ENCODE measurements at regions not wholly inside any gene's neighbourhood (a gene's known extent, or its start where the extent isn't known, plus 50 kb on each side); places are given as distances from the start of the nearest gene placed in this dataset.
"Not testable (repeated sequence)": the region's sequence is repeated elsewhere in the genome, so short reads cannot be mapped to it uniquely, and the experiment has no call there.

GRCh38 chr3:78314327-78314726 is 1274.4 kb downstream of the ROBO2 start:
- Mint-ChIP-seq H3K9me3 (peaks cover 6 to 15% of the 10 kb centered on the region in 2 donors), H3K27ac (no peak overlapping the region), H3K36me3 (peaks cover 0 to 7% of the 10 kb centered on the region in 2 donors)
- ATAC-seq (no peak), DNase-seq (ENCODE audit: low spot score in 2 of 2) (no peak)

DNA sequence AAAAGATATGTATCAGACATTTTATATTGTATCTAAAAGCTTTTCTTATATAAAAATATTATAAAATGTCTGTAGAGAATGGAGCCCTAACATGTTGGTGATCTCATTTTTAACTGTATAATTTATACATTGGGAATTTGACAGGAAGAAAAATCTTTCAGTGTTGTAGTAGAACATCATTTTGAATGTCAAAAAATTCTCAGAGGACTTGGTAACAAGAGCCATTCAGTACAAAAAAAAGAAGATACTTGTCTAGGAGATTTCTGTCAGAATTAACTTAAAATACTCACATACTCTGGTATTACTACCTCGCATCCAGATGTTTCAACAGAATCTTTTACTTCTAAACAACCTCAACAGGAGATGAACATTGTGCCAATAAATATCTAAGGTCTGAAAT is 1277.9 kb downstream of the ROBO2 start:
- peaks cover 0 to 7% of the 10 kb centered on the region in 2 donors for H3K9me3 Mint-ChIP-seq
- ATAC-seq (no peak), DNase-seq (ENCODE audit: low spot score in 2 of 2) (no peak)
- H3K27ac Mint-ChIP-seq, result no peak overlapping the region
- H3K36me3 Mint-ChIP-seq, result no peaks in the 10 kb centered on the region

DNA sequence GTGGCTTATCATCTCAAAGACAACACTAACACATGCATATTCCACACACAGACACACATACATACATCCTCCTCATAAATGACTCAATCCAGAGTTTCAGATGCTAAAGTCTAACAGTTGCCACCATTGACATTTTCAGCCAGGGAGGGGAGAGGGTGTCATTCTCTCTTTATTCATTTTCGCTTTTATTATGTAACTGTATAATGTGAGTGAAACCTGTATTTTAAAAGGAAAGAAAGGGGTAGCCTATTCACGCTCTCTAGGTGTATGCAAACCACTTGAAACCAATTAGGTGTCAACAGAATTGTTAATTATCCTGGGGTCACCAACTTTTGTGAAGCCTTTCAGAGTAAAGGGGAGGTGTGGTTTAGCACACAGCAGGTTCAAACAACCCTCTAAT is 1282.9 kb downstream of the ROBO2 start:
- H3K9me3 Mint-ChIP-seq, result peaks cover 30 to 34% of the 10 kb centered on the region in 2 donors
- H3K36me3 Mint-ChIP-seq, result peaks cover 0 to 15% of the 10 kb centered on the region in 2 donors
- DNase-seq (ENCODE audit: low spot score in 2 of 2) (no peak), ATAC-seq (no peak)
- no peak overlapping the region for H3K27ac Mint-ChIP-seq

DNA sequence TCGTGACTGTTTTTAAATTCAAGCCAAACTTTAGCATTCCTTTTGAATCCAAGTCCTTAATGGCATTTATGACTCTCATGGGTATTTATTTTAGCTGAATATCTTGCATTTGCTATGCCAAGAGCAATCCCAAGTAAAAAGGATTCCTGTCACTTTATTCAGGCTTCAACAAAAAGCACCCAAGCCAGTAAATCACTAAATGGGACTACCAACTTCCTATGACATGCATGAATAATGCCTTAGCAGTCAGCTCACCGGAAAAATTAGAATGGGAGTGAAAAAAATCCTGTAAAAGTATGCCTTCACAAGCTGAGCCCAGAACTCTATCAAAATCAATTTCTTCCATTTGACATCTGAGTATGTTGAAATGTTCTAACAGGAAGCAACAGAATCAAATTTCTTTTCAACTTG is 1297.9 kb downstream of the ROBO2 start:
- H3K36me3 Mint-ChIP-seq, result no peaks in the 10 kb centered on the region
- ATAC-seq (no peak), DNase-seq (ENCODE audit: low spot score in 2 of 2) (no peak)
- no peak overlapping the region for H3K27ac Mint-ChIP-seq
- peaks cover 5 to 11% of the 10 kb centered on the region in 2 donors for H3K9me3 Mint-ChIP-seq

DNA sequence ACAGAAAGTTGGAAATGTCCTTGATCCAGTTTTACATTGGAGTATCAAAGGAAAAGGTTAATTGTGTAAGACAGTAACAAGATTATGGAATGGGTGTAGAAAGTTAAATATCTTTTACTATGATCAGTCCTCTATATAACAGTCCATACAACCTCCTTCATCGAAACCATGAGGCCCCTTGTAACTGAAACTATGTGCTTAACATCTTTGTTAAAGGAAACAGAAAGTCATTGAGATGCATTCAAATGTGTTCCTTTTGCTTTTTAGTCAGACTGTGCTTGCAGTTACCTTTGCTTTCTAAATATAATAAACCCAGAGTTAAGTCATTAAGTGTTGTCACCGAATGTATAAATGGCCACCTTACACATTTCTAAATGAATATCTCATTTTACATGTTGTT is 1298.5 kb downstream of the ROBO2 start:
- ATAC-seq, result no peak
- DNase-seq (ENCODE audit: low spot score in 2 of 2), result no peak
- no peaks in the 10 kb centered on the region for H3K36me3 Mint-ChIP-seq
- H3K27ac Mint-ChIP-seq, result no peak overlapping the region
- H3K9me3 Mint-ChIP-seq, result peaks cover 5 to 11% of the 10 kb centered on the region in 2 donors

DNA sequence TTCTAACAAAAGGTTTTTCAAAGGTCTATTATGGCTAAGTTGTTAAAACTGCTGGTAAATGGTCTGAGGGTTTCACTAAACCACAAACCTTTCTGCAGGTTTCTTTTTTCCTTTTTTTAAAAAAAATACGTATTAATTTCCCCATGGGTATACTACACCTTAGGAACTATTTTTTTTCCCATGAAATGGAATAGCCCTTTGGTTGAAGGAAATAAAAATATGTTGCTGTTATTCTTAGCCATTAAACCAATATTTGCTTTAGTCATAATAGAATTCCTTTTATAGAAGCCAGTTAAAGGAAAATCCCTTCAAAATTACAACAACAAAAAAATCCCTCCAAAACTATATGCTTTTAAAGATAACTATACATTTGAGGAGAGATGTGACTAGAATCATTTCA is 1303.3 kb downstream of the ROBO2 start:
- Mint-ChIP-seq H3K27ac (no peak overlapping the region), H3K36me3 (no peaks in the 10 kb centered on the region), H3K9me3 (peaks cover 5 to 12% of the 10 kb centered on the region in 2 donors)
- DNase-seq (ENCODE audit: low spot score in 2 of 2), result no peak
- ATAC-seq, result no peak

DNA sequence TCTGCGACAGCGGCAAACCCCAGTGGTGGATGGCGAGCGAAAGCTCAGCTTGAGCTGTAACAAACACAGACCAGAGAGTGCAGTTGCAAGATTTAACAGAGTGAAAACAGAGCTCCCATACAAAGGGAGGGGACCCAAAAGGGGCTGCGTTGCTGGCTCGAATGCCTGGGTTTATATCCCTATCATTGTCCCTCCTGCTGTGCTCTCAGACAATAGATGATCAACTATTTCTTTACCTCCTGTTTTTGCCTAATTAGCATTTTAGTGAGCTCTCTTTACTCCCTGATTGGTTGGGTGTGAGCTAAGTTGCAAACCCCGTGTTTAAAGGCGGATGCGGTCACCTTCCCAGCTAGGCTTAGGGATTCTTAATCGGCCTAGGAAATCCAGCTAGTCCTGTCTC is 1304.4 kb downstream of the ROBO2 start:
- H3K9me3 Mint-ChIP-seq, result peaks cover 5 to 12% of the 10 kb centered on the region in 2 donors
- ATAC-seq; H3K27ac Mint-ChIP-seq; DNase-seq (ENCODE audit: low spot score in 2 of 2); H3K36me3 Mint-ChIP-seq: not testable (repeated sequence)

- no peak for ATAC-seq
- Mint-ChIP-seq H3K9me3 (peaks cover 9 to 16% of the 10 kb centered on the region in 2 donors), H3K36me3 (no peaks in the 10 kb centered on the region), H3K27ac (no peak overlapping the region)
- no peak for DNase-seq (ENCODE audit: low spot score in 2 of 2)
These were observed 1305.0 kb downstream of the ROBO2 start for GRCh38 chr3:78344918-78345317.

- ATAC-seq (no peak), DNase-seq (ENCODE audit: low spot score in 2 of 2) (no peak)
- Mint-ChIP-seq H3K36me3 (no peaks in the 10 kb centered on the region), H3K27ac (no peak overlapping the region), H3K9me3 (peaks cover 16 to 19% of the 10 kb centered on the region in 2 donors)
These were observed 1307.3 kb downstream of the ROBO2 start for GRCh38 chr3:78347176-78347575.

DNA sequence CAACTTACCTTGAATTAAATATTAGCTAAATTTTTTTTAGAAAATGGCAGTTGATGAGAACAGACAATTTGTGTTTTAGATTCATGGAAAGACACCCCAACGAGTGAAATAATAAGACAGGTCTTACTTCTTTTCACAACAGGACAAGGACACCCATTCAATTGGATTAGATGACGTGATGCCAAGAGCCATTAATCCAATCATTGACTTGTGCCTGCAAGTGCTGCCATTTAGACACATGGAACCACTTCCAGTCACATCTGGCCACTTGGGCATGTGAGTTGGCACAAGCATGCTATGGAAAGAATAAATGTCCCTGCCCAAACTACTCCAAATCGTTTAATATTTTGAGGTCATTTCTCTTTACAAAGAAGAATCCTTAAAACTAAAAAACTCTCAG is 1308.8 kb downstream of the ROBO2 start:
- ATAC-seq (no peak), DNase-seq (ENCODE audit: low spot score in 2 of 2) (no peak)
- H3K36me3 Mint-ChIP-seq, result no peaks in the 10 kb centered on the region
- H3K9me3 Mint-ChIP-seq, result peaks cover 16 to 21% of the 10 kb centered on the region in 2 donors
- H3K27ac Mint-ChIP-seq, result no peak overlapping the region

DNA sequence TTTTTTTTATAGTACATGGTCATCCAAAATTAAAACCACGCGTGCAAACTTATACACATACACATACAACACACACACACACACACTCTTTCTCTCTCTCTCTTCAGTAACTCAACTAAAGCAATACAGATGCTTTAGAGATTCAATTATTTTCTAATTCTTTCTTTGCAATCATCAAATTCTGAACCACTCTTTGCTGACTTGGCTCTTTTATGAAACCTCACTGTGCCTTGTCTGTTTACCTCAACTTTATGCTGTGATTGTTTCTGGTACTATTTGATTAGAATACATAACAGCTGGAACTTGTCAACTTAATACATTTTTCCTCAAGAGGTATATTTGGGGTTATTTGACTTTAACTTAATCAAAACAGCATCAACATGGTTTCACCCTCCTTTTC is 1309.7 kb downstream of the ROBO2 start:
- H3K27ac Mint-ChIP-seq, result no peak overlapping the region
- H3K36me3 Mint-ChIP-seq, result no peaks in the 10 kb centered on the region
- DNase-seq (ENCODE audit: low spot score in 2 of 2) (no peak), ATAC-seq (no peak)
- peaks cover 12 to 16% of the 10 kb centered on the region in 2 donors for H3K9me3 Mint-ChIP-seq

GRCh38 chr3:78351334-78351733 is 1311.4 kb downstream of the ROBO2 start:
- H3K27ac Mint-ChIP-seq, result no peak overlapping the region
- no peaks in the 10 kb centered on the region for H3K36me3 Mint-ChIP-seq
- no peak for ATAC-seq
- peaks cover 14 to 16% of the 10 kb centered on the region in 2 donors for H3K9me3 Mint-ChIP-seq
- no peak for DNase-seq (ENCODE audit: low spot score in 2 of 2)

- no peak for DNase-seq (ENCODE audit: low spot score in 2 of 2)
- no peak for ATAC-seq
- Mint-ChIP-seq H3K9me3 (peaks cover 12 to 16% of the 10 kb centered on the region in 2 donors), H3K36me3 (no peaks in the 10 kb centered on the region), H3K27ac (no peak overlapping the region)
These were observed 1313.3 kb downstream of the ROBO2 start for GRCh38 chr3:78353231-78353630.

DNA sequence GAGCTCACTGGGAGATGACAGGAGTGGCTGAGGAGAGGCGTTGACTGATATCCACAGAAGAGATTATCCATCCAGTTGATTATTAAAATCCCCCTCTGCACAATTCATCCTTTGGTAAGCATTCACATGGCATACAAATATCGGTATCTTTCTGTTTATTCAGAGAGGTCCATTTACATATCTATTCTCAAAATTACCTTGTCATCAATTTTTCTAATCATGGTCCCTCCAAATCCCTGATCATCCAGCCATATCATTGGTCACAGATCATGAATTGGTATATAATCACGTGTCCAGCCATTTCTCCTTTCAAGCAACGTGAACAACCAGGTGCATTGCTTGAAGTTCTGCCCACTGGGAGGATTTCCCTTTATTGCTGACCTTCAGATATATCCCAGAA is 1321.0 kb downstream of the ROBO2 start:
- H3K36me3 Mint-ChIP-seq, result no peaks in the 10 kb centered on the region
- ATAC-seq, result no peak

GRCh38 chr3:78368636-78369345 is 1328.9 kb downstream of the ROBO2 start:
- Mint-ChIP-seq H3K9me3 (peaks cover 18 to 21% of the 10 kb centered on the region in 2 donors), H3K27ac (no peak overlapping the region), H3K36me3 (no peaks in the 10 kb centered on the region)
- DNase-seq (ENCODE audit: low spot score in 2 of 2) (no peak), ATAC-seq (no peak)

More for the DNA sequence above, 1321.0 kb downstream of the ROBO2 start:
- H3K9me3 Mint-ChIP-seq, result peaks cover 19 to 34% of the 10 kb centered on the region in 2 donors
- no peak overlapping the region for H3K27ac Mint-ChIP-seq
- DNase-seq (ENCODE audit: low spot score in 2 of 2), result no peak

DNA sequence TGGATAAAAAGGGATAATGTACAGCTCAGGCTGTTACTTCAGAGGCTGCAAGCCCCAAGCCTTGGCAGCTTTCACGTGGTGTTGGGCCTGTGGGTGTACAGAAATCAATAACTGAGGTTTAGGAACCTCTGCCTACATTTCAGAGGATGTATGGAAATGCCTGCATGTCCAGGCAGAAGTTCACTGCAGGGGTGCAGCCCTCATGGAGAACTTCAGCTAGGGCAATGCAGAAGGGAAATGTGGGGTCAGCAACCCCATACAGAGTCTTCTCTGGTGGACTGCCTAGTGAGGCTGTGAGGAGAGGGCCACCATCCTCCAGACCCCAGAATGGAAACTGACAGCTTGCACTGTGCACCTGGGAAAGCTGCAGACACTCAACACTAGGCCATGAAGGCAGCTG is 1350.3 kb downstream of the ROBO2 start:
- H3K27ac Mint-ChIP-seq, result no peak overlapping the region
- DNase-seq (ENCODE audit: low spot score in 2 of 2) (no peak), ATAC-seq (no peak)
- H3K36me3 Mint-ChIP-seq, result peaks cover 0 to 7% of the 10 kb centered on the region in 2 donors
- peaks cover 35 to 39% of the 10 kb centered on the region in 2 donors for H3K9me3 Mint-ChIP-seq

DNA sequence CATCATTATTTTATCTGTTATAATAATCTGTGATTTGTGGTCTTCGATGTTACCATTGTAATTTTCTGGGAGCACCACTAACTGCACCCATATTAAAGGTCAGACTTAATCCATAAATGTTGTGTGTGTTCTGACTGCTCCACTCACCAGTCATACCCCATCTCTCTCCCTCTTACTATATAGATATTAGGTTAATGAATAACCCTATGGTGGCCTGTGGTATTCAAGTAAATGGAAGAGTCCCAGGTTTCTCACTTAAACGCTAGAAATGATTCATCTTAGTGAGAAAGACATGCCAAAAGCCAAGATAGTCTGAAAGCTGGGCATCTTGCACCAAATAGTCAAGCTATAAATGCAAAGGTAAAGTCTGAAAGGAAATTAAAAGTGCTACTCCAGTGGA is 1358.5 kb downstream of the ROBO2 start:
- Mint-ChIP-seq H3K27ac (no peak overlapping the region), H3K9me3 (peaks cover 20 to 37% of the 10 kb centered on the region in 2 donors), H3K36me3 (no peaks in the 10 kb centered on the region)
- DNase-seq (ENCODE audit: low spot score in 2 of 2) (no peak), ATAC-seq (no peak)

- Mint-ChIP-seq H3K27ac (no peak overlapping the region), H3K9me3 (peaks cover 8 to 16% of the 10 kb centered on the region in 2 donors), H3K36me3 (no peaks in the 10 kb centered on the region)
- no peak for DNase-seq (ENCODE audit: low spot score in 2 of 2)
- no peak for ATAC-seq
These were observed 1362.8 kb downstream of the ROBO2 start for GRCh38 chr3:78402720-78403119.
